Natural killer cell (primary cell): ENCODE measurements at regions not wholly inside any gene's neighbourhood (a gene's known extent, or its start where the extent isn't known, plus 50 kb on each side); places are given as distances from the start of the nearest gene placed in this dataset.

Experiments used
- ATAC-seq, 3 donors: fragments of 150-1000 bp in 2 of 3; fragments of 200-7000 bp in 1 of 3; cut with Tn5 transposase; 1 replicate in 1 of 3; 2 replicates in 2 of 3; pipeline ENCODE4 v1.10.0; 2021; ENCODE audit warnings: mild to moderate bottlenecking in 2 of 3, moderate library complexity in 2 of 3
- DNase-seq, 2 donors: peaks; one replicate each; pipeline versions ENCODE4 v3.0.0 to v3.0.0-alpha.2; 2013 to 2021; ENCODE audit warnings: mixed read lengths in 1 of 2
- H3K27ac ChIP-seq: one replicate; pipeline ENCODE4 v1.5.1; 2013; ENCODE audit warnings: mild to moderate bottlenecking, low read length
- H3K27me3 ChIP-seq: one replicate; pipeline ENCODE4 v1.6.1; 2013; ENCODE audit warnings: low read length; ENCODE audit not compliant: control insufficient read depth, insufficient read depth
- H3K36me3 ChIP-seq: one replicate; pipeline ENCODE4 v1.6.1; 2013; ENCODE audit warnings: low read length; ENCODE audit not compliant: control insufficient read depth, insufficient read depth
- H3K4me1 ChIP-seq: one replicate; pipeline ENCODE4 v1.6.1; 2013; ENCODE audit warnings: low read length; ENCODE audit not compliant: control insufficient read depth, insufficient read depth
- H3K4me3 ChIP-seq: one replicate; pipeline ENCODE4 v1.5.1; 2013; ENCODE audit warnings: low read length
- H3K9me3 ChIP-seq: one replicate; pipeline ENCODE4 v1.6.1; 2013; ENCODE audit warnings: low read length; ENCODE audit not compliant: control insufficient read depth, insufficient read depth
- H3K27ac Mint-ChIP-seq, 2 donors: one replicate each; pipeline ENCODE4 v1.8.0; 2022; ENCODE audit warnings: mild to moderate bottlenecking in 2 of 2, mixed read lengths in 2 of 2, moderate library complexity in 1 of 2
- H3K27me3 Mint-ChIP-seq, 2 donors: one replicate each; pipeline ENCODE4 v1.8.0; 2022; ENCODE audit warnings: low read depth in 2 of 2, mixed read lengths in 2 of 2
- H3K36me3 Mint-ChIP-seq: one replicate; pipeline ENCODE4 v1.8.0; 2022; ENCODE audit warnings: mixed read lengths
- H3K4me1 Mint-ChIP-seq, 2 donors: one replicate each; pipeline ENCODE4 v1.8.0; 2022; ENCODE audit warnings: mixed read lengths in 2 of 2
- H3K4me3 Mint-ChIP-seq: one replicate; pipeline ENCODE4 v1.8.0; 2022; ENCODE audit warnings: mild to moderate bottlenecking, moderate library complexity, mixed read lengths
- H3K9me3 Mint-ChIP-seq, 2 donors: one replicate each; pipeline ENCODE4 v1.8.0; 2022; ENCODE audit warnings: mixed read lengths in 2 of 2
- WGBS: methylation state at CpG from one replicate; pipeline ENCODE4 v1.1.7; 2013; ENCODE audit warnings: missing lambda C conversion rate; ENCODE audit not compliant: insufficient coverage; 5-methylcytosine and 5-hydroxymethylcytosine counted together
- intact Hi-C: fragments of 100-400 bp; cut with micrococcal nuclease; formaldehyde crosslinking; loops from one replicate; pipeline ENCODE4 v1.14.2; 2022
- TF ChIP-seq, protein P1 (sequence below): fragments of 200-600 bp; IDR thresholded peaks from one replicate; pipeline ENCODE4 v1.8.0; 2022; ENCODE audit warnings: antibody characterized with exemption

DNA sequence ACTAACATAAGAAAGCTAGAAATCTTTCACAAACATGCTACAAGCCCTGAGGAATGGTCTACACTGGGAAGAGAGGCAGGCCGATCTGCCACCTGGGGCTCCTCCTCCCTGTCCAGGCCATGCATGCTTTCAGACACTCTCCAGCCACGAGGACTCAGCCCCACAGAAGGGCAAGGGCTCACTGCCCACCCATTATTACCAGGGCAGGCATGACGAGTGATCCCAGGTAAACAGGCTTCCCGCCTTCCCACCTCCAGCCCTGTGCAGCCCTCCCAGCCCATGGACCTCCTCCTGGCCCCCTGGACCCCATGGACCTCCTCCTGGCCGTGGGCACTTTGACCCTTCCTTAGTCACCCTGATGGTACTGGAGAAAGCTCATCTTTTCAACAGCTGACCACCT, 75.8 kb upstream of the TEX51 start:
- DNase-seq (no peak), ATAC-seq (no peak)
- TF ChIP-seq, protein P1, sequence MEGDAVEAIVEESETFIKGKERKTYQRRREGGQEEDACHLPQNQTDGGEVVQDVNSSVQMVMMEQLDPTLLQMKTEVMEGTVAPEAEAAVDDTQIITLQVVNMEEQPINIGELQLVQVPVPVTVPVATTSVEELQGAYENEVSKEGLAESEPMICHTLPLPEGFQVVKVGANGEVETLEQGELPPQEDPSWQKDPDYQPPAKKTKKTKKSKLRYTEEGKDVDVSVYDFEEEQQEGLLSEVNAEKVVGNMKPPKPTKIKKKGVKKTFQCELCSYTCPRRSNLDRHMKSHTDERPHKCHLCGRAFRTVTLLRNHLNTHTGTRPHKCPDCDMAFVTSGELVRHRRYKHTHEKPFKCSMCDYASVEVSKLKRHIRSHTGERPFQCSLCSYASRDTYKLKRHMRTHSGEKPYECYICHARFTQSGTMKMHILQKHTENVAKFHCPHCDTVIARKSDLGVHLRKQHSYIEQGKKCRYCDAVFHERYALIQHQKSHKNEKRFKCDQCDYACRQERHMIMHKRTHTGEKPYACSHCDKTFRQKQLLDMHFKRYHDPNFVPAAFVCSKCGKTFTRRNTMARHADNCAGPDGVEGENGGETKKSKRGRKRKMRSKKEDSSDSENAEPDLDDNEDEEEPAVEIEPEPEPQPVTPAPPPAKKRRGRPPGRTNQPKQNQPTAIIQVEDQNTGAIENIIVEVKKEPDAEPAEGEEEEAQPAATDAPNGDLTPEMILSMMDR = no peak
- WGBS = 72% methylated on average over 5 of the region's 5 CpGs
- Mint-ChIP-seq H3K36me3 (no peaks in the 10 kb centered on the region), H3K27ac (no peak overlapping the region), H3K27me3 (peaks cover 8 to 14% of the 10 kb centered on the region in 2 donors), H3K4me3 (no peak overlapping the region), H3K4me1 (no peaks in the 10 kb centered on the region), H3K9me3 (no peaks in the 10 kb centered on the region)
- Histone ChIP-seq H3K9me3 (no peaks in the 10 kb centered on the region), H3K27me3 (no peaks in the 10 kb centered on the region), H3K4me1 (no peaks in the 10 kb centered on the region), H3K36me3 (no peaks in the 10 kb centered on the region), H3K4me3 (no peak overlapping the region), H3K27ac (no peak overlapping the region)
- intact Hi-C loops = no loop called here

DNA sequence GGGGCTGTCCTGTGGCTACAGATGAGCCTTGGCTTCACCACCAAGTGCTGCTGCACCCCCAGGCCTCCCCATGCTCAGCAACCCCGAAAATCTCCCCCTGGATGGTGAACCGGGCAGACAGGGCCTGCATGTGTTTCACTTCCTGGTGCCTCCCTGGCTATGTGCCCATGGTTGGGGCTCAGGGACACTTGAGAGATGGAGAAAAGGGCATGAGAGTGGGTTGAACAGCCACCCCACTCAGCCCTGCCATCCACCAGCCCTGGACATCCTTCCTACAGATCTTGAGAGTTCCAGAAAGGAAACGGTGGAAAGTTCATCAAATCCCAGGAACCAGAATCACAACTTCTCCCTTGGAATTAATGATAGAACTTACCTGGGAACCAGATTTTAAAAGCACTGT, 74.7 kb upstream of the TEX51 start:
- Histone ChIP-seq H3K36me3 (no peaks in the 10 kb centered on the region), H3K27ac (no peak overlapping the region), H3K27me3 (no peaks in the 10 kb centered on the region), H3K9me3 (no peaks in the 10 kb centered on the region), H3K4me3 (no peak overlapping the region), H3K4me1 (no peaks in the 10 kb centered on the region)
- TF ChIP-seq, protein P1 = no peak
- H3K27ac Mint-ChIP-seq = no peak overlapping the region
- WGBS = 77% methylated on average over 3 of the region's 3 CpGs
- H3K36me3 Mint-ChIP-seq = no peaks in the 10 kb centered on the region
- H3K4me1 Mint-ChIP-seq = no peaks in the 10 kb centered on the region
- peaks cover 0 to 16% of the 10 kb centered on the region in 2 donors for H3K27me3 Mint-ChIP-seq
- intact Hi-C loops = no loop called here
- no peak for DNase-seq
- H3K4me3 Mint-ChIP-seq = no peak overlapping the region
- no peaks in the 10 kb centered on the region for H3K9me3 Mint-ChIP-seq
- ATAC-seq = no peak

DNA sequence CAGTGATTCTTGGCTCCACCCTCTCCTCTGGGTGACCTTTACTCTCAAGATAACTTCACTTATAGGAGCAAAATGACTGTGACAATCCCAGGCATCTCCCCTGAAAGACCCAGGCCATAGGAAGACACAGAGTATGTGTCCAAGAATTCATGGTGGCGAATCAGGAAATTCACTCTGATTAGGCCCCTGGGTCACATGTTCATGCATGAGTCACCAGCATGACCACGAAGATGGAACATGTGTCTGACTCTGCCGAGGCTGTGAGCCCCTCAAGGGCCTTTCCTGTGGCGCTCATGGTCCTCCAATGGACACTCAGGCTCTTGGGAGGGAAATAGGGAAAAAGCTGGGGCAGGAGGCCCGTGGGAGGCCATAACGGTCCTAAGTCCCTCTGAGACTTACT, 74.0 kb upstream of the TEX51 start:
- H3K27ac ChIP-seq = no peak overlapping the region
- no peaks in the 10 kb centered on the region for H3K9me3 ChIP-seq
- peaks cover 0 to 16% of the 10 kb centered on the region in 2 donors for H3K27me3 Mint-ChIP-seq
- H3K4me1 ChIP-seq = no peaks in the 10 kb centered on the region
- H3K27me3 ChIP-seq = no peaks in the 10 kb centered on the region
- TF ChIP-seq, protein P1 = no peak
- WGBS = 74% methylated on average over 6 of the region's 6 CpGs
- H3K36me3 Mint-ChIP-seq = no peaks in the 10 kb centered on the region
- H3K4me3 ChIP-seq = no peak overlapping the region
- H3K4me3 Mint-ChIP-seq = no peak overlapping the region
- DNase-seq = no peak
- no peaks in the 10 kb centered on the region for H3K9me3 Mint-ChIP-seq
- no peaks in the 10 kb centered on the region for H3K36me3 ChIP-seq
- intact Hi-C loops = no loop called here
- ATAC-seq = no peak
- H3K27ac Mint-ChIP-seq = no peak overlapping the region
- no peaks in the 10 kb centered on the region for H3K4me1 Mint-ChIP-seq

DNA sequence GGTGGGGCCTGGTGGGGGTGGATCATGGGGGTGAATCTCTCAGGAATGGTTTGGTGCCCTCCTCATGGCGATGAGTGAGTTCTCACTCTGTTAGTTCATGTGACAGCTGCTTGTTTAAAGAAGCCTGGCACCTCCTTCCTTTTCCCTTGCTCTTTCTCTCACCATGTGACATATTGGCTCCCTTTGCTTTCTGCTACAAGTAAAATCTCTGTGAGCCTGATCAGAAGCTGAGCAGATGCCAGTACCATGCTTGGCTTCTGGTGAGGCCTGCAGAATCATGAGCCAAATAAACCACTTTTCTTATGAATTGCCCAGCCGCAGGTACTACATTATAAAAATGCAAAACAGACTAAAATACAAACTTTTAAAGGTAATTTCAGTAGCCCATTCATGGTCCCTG, 73.4 kb upstream of the TEX51 start:
- H3K27me3 Mint-ChIP-seq = peaks cover 0 to 16% of the 10 kb centered on the region in 2 donors
- ATAC-seq = no peak
- 90% methylated on average over 2 of the region's 2 CpGs for WGBS

More for the DNA sequence above, 73.4 kb upstream of the TEX51 start:
- TF ChIP-seq, protein P1 = no peak
- Histone ChIP-seq H3K9me3 (no peaks in the 10 kb centered on the region), H3K27ac (no peak overlapping the region), H3K4me1 (no peaks in the 10 kb centered on the region), H3K36me3 (no peaks in the 10 kb centered on the region), H3K4me3 (no peak overlapping the region), H3K27me3 (no peaks in the 10 kb centered on the region)
- H3K36me3 Mint-ChIP-seq = no peaks in the 10 kb centered on the region
- no peaks in the 10 kb centered on the region for H3K4me1 Mint-ChIP-seq
- no peaks in the 10 kb centered on the region for H3K9me3 Mint-ChIP-seq
- no peak overlapping the region for H3K27ac Mint-ChIP-seq
- H3K4me3 Mint-ChIP-seq = no peak overlapping the region
- intact Hi-C loops = no loop called here
- DNase-seq = no peak
